PC-3 (cell line): ENCODE measurements at regions not wholly inside any gene's neighbourhood (a gene's known extent, or its start where the extent isn't known, plus 50 kb on each side); places are given as distances from the start of the nearest gene placed in this dataset.
"Not testable (repeated sequence)": the region's sequence is repeated elsewhere in the genome, so short reads cannot be mapped to it uniquely, and the experiment has no call there.

Experiments
- ATAC-seq: fragments of 200-7000 bp; cut with Tn5 transposase; 2 replicates; pipeline ENCODE4 v1.9.1; 2020; ENCODE audit warnings: mild to moderate bottlenecking, moderate library complexity
- BruUV-seq: library from RNA; stranded (reverse); fragments of 400-500 nt; replicated peaks from 2 replicates; lab custom pipeline; 2021; lab: Mats Ljungman, UMichigan
- CTCF ChIA-PET: fragments of 300-600 bp; sonication (Branson Sonifier 250); formaldehyde crosslinking; loops from one replicate; lab custom pipeline; 2022; ENCODE audit warnings: antibody characterized with exemption; lab: Charles Lee
- POLR2A ChIA-PET: fragments of 300-600 bp; sonication (Branson Sonifier 250); formaldehyde crosslinking; loops from one replicate; lab custom pipeline; 2022; ENCODE audit warnings: antibody characterized with exemption; ENCODE audit not compliant: unreplicated experiment; lab: Charles Lee
- DNase-seq: peaks from one replicate; pipeline ENCODE4 v3.0.0-alpha.2; 2015
- H2AFZ ChIP-seq: fragments of 300-600 bp; sonication (generic); 2 replicates; pipeline ENCODE4 v1.6.0; 2016; ENCODE audit warnings: antibody characterized with exemption, low read length
- H3F3A ChIP-seq: fragments of 300-600 bp; sonication (generic); one replicate; pipeline ENCODE4 v1.6.0; 2017; ENCODE audit warnings: antibody characterized with exemption, low read length, control low read depth, mild to moderate bottlenecking; ENCODE audit not compliant: unreplicated experiment
- H3K27ac ChIP-seq: fragments of 300-600 bp; sonication (generic); 2 replicates; pipeline ENCODE4 v1.5.1; 2016; ENCODE audit warnings: mild to moderate bottlenecking, low read length
- H3K27me3 ChIP-seq: fragments of 300-600 bp; sonication (generic); 2 replicates; pipeline ENCODE4 v1.6.1; 2016; ENCODE audit warnings: low read length, mixed read lengths
- H3K36me3 ChIP-seq: fragments of 300-600 bp; sonication (generic); 2 replicates; pipeline ENCODE4 v1.6.1; 2016; ENCODE audit warnings: low read depth, mixed run types, low read length, mixed read lengths
- H3K4me1 ChIP-seq: fragments of 300-600 bp; sonication (generic); 2 replicates; pipeline ENCODE4 v1.5.1; 2016; ENCODE audit warnings: low read length; ENCODE audit not compliant: insufficient read depth
- H3K4me2 ChIP-seq: fragments of 300-600 bp; sonication (generic); 2 replicates; pipeline ENCODE4 v1.6.0; 2016; ENCODE audit warnings: low read length
- H3K4me3 ChIP-seq: fragments of 300-600 bp; sonication (generic); 2 replicates; pipeline ENCODE4 v1.5.1; 2016; ENCODE audit warnings: mild to moderate bottlenecking, low read length, mixed read lengths
- H3K79me2 ChIP-seq: fragments of 300-600 bp; sonication (generic); 2 replicates; pipeline ENCODE4 v1.6.1; 2017; ENCODE audit warnings: low read length, mixed read lengths
- H3K9ac ChIP-seq: fragments of 300-600 bp; sonication (generic); 2 replicates; pipeline ENCODE4 v1.6.0; 2016; ENCODE audit warnings: mild to moderate bottlenecking, low read length
- H3K9me2 ChIP-seq: fragments of 300-600 bp; sonication (generic); replicated peaks from 2 replicates; pipeline ENCODE4 v1.6.1; 2016; ENCODE audit warnings: mixed run types, low read length, mixed read lengths
- H3K9me3 ChIP-seq: fragments of 300-600 bp; sonication (generic); 2 replicates; pipeline ENCODE4 v1.6.1; 2016; ENCODE audit warnings: low read length, mixed read lengths
- H4K20me1 ChIP-seq: fragments of 300-600 bp; sonication (generic); 2 replicates; pipeline ENCODE4 v1.6.1; 2016; ENCODE audit warnings: low read length, mixed read lengths
- EZH2 ChIP-seq: fragments of 300-600 bp; sonication (generic); IDR thresholded peaks from one replicate; pipeline ENCODE4 v1.6.1; 2017; ENCODE audit warnings: antibody characterized with exemption, mild to moderate bottlenecking, low read length; ENCODE audit not compliant: unreplicated experiment
- EZH2phosphoT487 ChIP-seq: fragments of 300-600 bp; sonication (generic); IDR thresholded peaks from 2 replicates; pipeline ENCODE4 v1.6.1; 2018; ENCODE audit warnings: mild to moderate bottlenecking, antibody characterized with exemption, low read length, borderline replicate concordance
- intact Hi-C: fragments of 100-400 bp; cut with micrococcal nuclease; formaldehyde crosslinking; loops from 2 replicates; pipeline ENCODE4 v1.9.0; 2023
- TF ChIP-seq, protein P1 (sequence below): fragments of 300-600 bp; sonication (generic); conservative IDR thresholded peaks from 2 replicates; pipeline ENCODE4 v1.5.1; 2017; ENCODE audit warnings: antibody characterized with exemption, low read depth, mild to moderate bottlenecking, low read length

DNA sequence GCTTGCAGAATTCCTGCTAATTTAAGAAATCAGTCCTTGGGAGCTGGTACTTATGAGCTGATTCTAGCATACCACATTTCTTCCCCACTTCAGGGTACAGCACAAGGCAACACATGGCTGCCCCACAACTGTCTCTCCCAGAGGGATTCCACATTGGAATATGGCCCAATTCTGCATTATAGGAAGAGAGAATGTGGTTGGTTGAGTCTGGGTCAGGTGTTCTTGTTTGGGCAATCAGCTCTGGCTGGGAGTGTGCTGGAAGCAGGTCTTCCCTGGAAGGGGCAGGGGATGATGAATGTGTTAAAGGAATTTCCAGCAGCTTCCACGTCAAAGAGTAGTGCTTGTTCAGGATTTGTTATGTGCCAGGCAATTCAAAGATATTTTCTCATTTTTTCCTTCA lies 95.7 kb downstream of the BUB3 start:
- ATAC-seq (no peak), DNase-seq (no peak)
- H3K27me3 ChIP-seq = no peaks in the 10 kb centered on the region
- H3K9ac ChIP-seq = no peak overlapping the region
- no peak overlapping the region for H3K4me3 ChIP-seq
- ChIA-PET CTCF (no interaction called here), POLR2A (no interaction called here)
- H3K79me2 ChIP-seq = no peaks in the 10 kb centered on the region
- no peak overlapping the region for H3K4me2 ChIP-seq
- H3F3A ChIP-seq = no peaks in the 10 kb centered on the region
- no peaks in the 10 kb centered on the region for H4K20me1 ChIP-seq
- no peak overlapping the region for H2AFZ ChIP-seq
- H3K27ac ChIP-seq = no peak overlapping the region
- no peaks in the 10 kb centered on the region for H3K9me2 ChIP-seq
- H3K9me3 ChIP-seq = no peaks in the 10 kb centered on the region
- BruUV-seq = no TSS peak
- no peaks in the 10 kb centered on the region for H3K36me3 ChIP-seq
- TF ChIP-seq EZH2 (no peak), EZH2phosphoT487 (no peak)
- TF ChIP-seq, protein P1, sequence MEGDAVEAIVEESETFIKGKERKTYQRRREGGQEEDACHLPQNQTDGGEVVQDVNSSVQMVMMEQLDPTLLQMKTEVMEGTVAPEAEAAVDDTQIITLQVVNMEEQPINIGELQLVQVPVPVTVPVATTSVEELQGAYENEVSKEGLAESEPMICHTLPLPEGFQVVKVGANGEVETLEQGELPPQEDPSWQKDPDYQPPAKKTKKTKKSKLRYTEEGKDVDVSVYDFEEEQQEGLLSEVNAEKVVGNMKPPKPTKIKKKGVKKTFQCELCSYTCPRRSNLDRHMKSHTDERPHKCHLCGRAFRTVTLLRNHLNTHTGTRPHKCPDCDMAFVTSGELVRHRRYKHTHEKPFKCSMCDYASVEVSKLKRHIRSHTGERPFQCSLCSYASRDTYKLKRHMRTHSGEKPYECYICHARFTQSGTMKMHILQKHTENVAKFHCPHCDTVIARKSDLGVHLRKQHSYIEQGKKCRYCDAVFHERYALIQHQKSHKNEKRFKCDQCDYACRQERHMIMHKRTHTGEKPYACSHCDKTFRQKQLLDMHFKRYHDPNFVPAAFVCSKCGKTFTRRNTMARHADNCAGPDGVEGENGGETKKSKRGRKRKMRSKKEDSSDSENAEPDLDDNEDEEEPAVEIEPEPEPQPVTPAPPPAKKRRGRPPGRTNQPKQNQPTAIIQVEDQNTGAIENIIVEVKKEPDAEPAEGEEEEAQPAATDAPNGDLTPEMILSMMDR = no peak
- H3K4me1 ChIP-seq = 0 out of 2 replicates have a peak, but pooled peaks cover 5% of the 10 kb centered on the region
- intact Hi-C loops = no loop called here

GRCh38 chr10:123250640-123251039 lies 96.4 kb downstream of the BUB3 start:
- ATAC-seq = no peak

GRCh38 chr10:123252779-123253178 lies 98.6 kb downstream of the BUB3 start:
- Histone ChIP-seq H3K4me1 (0 out of 2 replicates have a peak, but pooled peaks cover 5% of the 10 kb centered on the region), H3K9ac (no peak overlapping the region), H3K9me2 (no peaks in the 10 kb centered on the region), H3K9me3 (no peaks in the 10 kb centered on the region), H3K27me3 (no peaks in the 10 kb centered on the region), H3F3A (no peaks in the 10 kb centered on the region), H3K36me3 (no peaks in the 10 kb centered on the region), H3K4me3 (no peak overlapping the region), H3K79me2 (no peaks in the 10 kb centered on the region), H3K4me2 (no peak overlapping the region), H3K27ac (no peak overlapping the region), H4K20me1 (no peaks in the 10 kb centered on the region), H2AFZ (no peak overlapping the region)
- peak; percentile 50; the same call in 1 of the 2 replicates for ATAC-seq
- no TSS peak for BruUV-seq
- intact Hi-C loops = no loop called here
- ChIA-PET POLR2A (no interaction called here), CTCF (no interaction called here)
- TF ChIP-seq, protein P1 = no peak
- TF ChIP-seq EZH2 = no peak
- no peak for TF ChIP-seq EZH2phosphoT487
- DNase-seq = no peak

More at GRCh38 chr10:123250640-123251039, 96.4 kb downstream of the BUB3 start:
- ChIA-PET POLR2A (no interaction called here), CTCF (no interaction called here)
- H3K36me3 ChIP-seq = no peaks in the 10 kb centered on the region
- H3K9me3 ChIP-seq = no peaks in the 10 kb centered on the region
- H3K79me2 ChIP-seq = no peaks in the 10 kb centered on the region
- no peaks in the 10 kb centered on the region for H3K27me3 ChIP-seq
- H3K9ac ChIP-seq = no peak overlapping the region
- TF ChIP-seq, protein P1 = no peak
- no peak for TF ChIP-seq EZH2
- TF ChIP-seq EZH2phosphoT487 = no peak
- 0 out of 2 replicates have a peak, but pooled peaks cover 5% of the 10 kb centered on the region for H3K4me1 ChIP-seq
- H3K9me2 ChIP-seq = no peaks in the 10 kb centered on the region
- no peak overlapping the region for H3K4me3 ChIP-seq
- DNase-seq = no peak
- H2AFZ ChIP-seq = no peak overlapping the region
- no peaks in the 10 kb centered on the region for H4K20me1 ChIP-seq
- H3K27ac ChIP-seq = no peak overlapping the region
- no peak overlapping the region for H3K4me2 ChIP-seq
- BruUV-seq = no TSS peak
- intact Hi-C loops = no loop called here
- no peaks in the 10 kb centered on the region for H3F3A ChIP-seq

- POLR2A ChIA-PET, intact Hi-C loops, H3K36me3 ChIP-seq, H4K20me1 ChIP-seq, BruUV-seq, DNase-seq, H3K79me2 ChIP-seq, H2AFZ ChIP-seq, H3K4me3 ChIP-seq, H3F3A ChIP-seq, H3K27ac ChIP-seq, ATAC-seq, H3K9me2 ChIP-seq, H3K4me1 ChIP-seq, H3K9me3 ChIP-seq, H3K27me3 ChIP-seq, CTCF ChIA-PET, H3K9ac ChIP-seq, H3K4me2 ChIP-seq: not testable (repeated sequence)
These were observed 100.1 kb downstream of the BUB3 start for GRCh38 chr10:123254343-123254742.
